ENCODE measurements at regions not wholly inside any gene's neighbourhood (a gene's known extent, or its start where the extent isn't known, plus 50 kb on each side); places are given as distances from the start of the nearest gene placed in this dataset.

DNA sequence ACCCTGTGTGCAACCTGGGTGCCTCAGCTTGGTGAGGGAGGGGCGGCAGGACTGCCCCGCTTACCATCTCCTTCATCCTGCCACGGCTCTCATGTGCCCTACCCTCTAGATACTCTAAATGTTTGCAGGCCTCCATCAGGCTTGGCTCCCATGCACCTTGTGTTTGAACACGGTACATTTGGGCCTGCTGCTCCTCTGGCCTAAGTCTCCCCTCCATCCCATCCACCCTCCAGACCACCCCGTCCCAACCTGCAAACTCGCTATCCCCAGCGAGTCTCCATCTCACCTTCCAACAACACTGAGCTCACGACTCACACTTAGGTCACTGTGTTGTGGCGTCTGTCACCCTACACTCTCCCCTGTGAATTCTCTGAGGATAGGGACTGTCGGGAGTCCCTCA is 274.2 kb downstream of the TEX29 start:
- Histone ChIP-seq H3K4me3 (ENCODE audit: low read depth, low read length) (no peak overlapping the region), H3K36me3 (ENCODE audit: control insufficient read depth, insufficient read depth, low read length) (no peaks in the 10 kb centered on the region), H3K27me3 (ENCODE audit: control insufficient read depth, insufficient read depth, low read length) (no peaks in the 10 kb centered on the region)
- DNase-seq (ENCODE audit: low read depth) (no peak), FAIRE-seq (no peak)
- TF ChIP-seq, protein P1, sequence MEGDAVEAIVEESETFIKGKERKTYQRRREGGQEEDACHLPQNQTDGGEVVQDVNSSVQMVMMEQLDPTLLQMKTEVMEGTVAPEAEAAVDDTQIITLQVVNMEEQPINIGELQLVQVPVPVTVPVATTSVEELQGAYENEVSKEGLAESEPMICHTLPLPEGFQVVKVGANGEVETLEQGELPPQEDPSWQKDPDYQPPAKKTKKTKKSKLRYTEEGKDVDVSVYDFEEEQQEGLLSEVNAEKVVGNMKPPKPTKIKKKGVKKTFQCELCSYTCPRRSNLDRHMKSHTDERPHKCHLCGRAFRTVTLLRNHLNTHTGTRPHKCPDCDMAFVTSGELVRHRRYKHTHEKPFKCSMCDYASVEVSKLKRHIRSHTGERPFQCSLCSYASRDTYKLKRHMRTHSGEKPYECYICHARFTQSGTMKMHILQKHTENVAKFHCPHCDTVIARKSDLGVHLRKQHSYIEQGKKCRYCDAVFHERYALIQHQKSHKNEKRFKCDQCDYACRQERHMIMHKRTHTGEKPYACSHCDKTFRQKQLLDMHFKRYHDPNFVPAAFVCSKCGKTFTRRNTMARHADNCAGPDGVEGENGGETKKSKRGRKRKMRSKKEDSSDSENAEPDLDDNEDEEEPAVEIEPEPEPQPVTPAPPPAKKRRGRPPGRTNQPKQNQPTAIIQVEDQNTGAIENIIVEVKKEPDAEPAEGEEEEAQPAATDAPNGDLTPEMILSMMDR (IDR thresholded peaks at IDR 0.05; ENCODE audit: insufficient read depth, low read length, severe bottlenecking), result no peak

DNA sequence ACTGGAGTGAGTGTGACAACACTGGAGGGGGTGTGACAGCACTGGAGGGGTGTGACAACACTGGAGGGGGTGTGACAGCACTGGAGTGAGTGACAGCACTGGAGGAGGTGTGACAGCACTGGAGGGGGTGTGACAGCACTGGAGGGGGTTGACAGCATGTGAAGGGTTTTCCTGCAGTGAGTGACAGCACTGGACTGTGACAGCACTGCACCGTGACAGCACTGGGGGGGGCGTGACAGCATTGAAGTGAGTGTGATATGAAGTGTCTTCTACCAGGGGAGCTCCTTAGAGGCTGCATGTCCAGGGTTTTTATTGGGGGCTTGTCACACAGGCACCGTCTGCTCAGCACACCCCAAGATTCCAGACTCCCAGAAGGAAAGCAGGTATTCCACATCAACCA is 274.8 kb downstream of the TEX29 start:
- TF ChIP-seq, protein P1 (IDR thresholded peaks at IDR 0.05; ENCODE audit: insufficient read depth, low read length, severe bottlenecking), result no peak
- Histone ChIP-seq H3K27me3 (ENCODE audit: control insufficient read depth, insufficient read depth, low read length) (no peaks in the 10 kb centered on the region), H3K4me3 (ENCODE audit: low read depth, low read length) (no peak overlapping the region), H3K36me3 (ENCODE audit: control insufficient read depth, insufficient read depth, low read length) (no peaks in the 10 kb centered on the region)
- DNase-seq (ENCODE audit: low read depth) (no peak), FAIRE-seq (peak; percentile 82)

DNA sequence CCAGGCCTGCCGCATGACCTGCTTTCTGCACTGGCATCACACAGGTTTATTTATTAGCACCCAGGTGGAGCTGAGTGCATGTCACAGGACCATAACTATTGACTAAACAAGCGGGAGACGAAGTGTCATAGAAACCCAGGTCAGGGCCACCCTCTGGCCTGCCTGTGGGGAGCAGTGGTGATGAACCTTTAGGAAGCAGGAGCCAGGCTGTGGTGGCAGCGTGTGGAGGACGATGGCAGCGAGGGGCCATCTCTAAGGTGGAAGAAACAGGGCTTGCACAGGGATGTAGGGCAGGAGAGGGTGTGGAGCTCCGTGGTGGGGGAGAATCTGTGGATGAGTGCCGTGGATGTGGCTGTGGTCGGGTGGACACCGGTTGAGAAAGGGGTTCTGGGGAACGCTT is 275.3 kb downstream of the TEX29 start:
- TF ChIP-seq, protein P1 (IDR thresholded peaks at IDR 0.05; ENCODE audit: insufficient read depth, low read length, severe bottlenecking), result no peak
- no peak overlapping the region for H3K4me3 ChIP-seq (ENCODE audit: low read depth, low read length)
- no peaks in the 10 kb centered on the region for H3K36me3 ChIP-seq (ENCODE audit: control insufficient read depth, insufficient read depth, low read length)
- no peaks in the 10 kb centered on the region for H3K27me3 ChIP-seq (ENCODE audit: control insufficient read depth, insufficient read depth, low read length)
- FAIRE-seq (no peak), DNase-seq (ENCODE audit: low read depth) (no peak)

DNA sequence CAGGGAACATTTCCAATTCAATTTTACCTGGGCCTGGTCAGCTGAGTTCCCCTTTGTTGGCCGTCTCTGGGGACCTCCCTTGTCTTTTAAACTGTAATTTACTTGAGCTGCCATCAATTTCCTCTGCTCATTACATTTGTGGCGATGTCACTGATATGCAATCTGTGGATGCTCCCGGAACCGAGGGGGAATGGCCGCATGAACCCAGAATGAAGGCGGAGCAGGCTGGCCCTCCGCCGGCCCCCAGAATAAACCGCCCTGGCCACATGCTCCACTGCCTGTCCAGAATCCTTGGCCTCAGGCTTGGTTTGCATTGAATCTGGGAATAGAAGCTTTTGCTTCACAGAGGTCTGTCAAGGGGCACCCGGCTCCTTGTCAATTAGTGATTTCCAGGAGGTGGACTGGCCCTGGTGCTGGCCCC is 276.8 kb downstream of the TEX29 start:
- TF ChIP-seq, protein P1 (IDR thresholded peaks at IDR 0.05; ENCODE audit: insufficient read depth, low read length, severe bottlenecking), result no peak
- no peak for DNase-seq (ENCODE audit: low read depth)
- Histone ChIP-seq H3K4me3 (ENCODE audit: low read depth, low read length) (no peak overlapping the region), H3K27me3 (ENCODE audit: control insufficient read depth, insufficient read depth, low read length) (no peaks in the 10 kb centered on the region), H3K36me3 (ENCODE audit: control insufficient read depth, insufficient read depth, low read length) (no peaks in the 10 kb centered on the region)
- FAIRE-seq, result no peak

DNA sequence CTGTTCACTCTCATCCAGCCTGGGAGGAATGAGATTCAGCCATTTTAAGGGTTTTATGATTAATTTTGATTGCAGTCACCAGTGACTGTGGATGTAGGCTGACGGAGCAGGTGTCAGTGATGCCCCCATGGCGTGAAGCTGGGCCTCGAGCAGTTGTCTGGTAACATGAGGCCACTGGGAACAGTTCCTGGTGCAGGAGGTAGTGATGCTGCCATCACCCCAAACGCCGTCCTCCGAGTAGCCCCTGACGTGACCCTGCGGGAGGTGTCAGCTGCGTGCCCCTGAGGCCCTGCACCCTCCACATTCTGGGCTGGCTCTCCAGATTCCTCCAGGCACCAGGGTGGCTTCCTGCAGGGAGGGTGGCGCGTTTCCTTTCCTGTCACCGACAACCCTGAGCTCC is 277.2 kb downstream of the TEX29 start:
- FAIRE-seq (no peak), DNase-seq (ENCODE audit: low read depth) (no peak)
- Histone ChIP-seq H3K4me3 (ENCODE audit: low read depth, low read length) (no peak overlapping the region), H3K27me3 (ENCODE audit: control insufficient read depth, insufficient read depth, low read length) (no peaks in the 10 kb centered on the region), H3K36me3 (ENCODE audit: control insufficient read depth, insufficient read depth, low read length) (no peaks in the 10 kb centered on the region)
- TF ChIP-seq, protein P1 (IDR thresholded peaks at IDR 0.05; ENCODE audit: insufficient read depth, low read length, severe bottlenecking), result no peak

DNA sequence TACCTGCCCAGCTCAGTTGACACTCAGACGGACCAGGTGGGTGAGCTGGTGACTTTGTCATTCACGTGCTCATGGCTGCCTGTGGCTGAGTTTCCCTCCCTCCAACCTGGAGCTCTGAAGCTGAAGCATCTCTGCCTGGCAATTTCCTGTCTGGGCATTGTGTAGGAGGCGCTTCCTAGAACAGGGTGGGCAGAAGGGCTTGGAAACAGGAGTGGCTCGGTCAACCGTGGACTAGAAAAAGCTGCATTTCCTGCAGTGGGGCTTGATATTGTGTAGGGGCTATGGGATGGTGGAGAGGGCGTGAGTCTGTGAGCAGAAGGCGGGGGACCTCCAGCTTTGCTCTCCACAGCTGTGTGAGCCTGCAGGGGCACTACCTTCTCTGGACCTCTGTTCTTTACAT is 278.3 kb downstream of the TEX29 start:
- Histone ChIP-seq H3K36me3 (ENCODE audit: control insufficient read depth, insufficient read depth, low read length) (no peaks in the 10 kb centered on the region), H3K27me3 (ENCODE audit: control insufficient read depth, insufficient read depth, low read length) (no peaks in the 10 kb centered on the region), H3K4me3 (ENCODE audit: low read depth, low read length) (no peak overlapping the region)
- DNase-seq (ENCODE audit: low read depth) (no peak), FAIRE-seq (no peak)
- TF ChIP-seq, protein P1 (IDR thresholded peaks at IDR 0.05; ENCODE audit: insufficient read depth, low read length, severe bottlenecking), result no peak

Data from bronchial epithelial cell (primary cell).